ENCODE measurements at regions not wholly inside any gene's neighbourhood (a gene's known extent, or its start where the extent isn't known, plus 50 kb on each side); places are given as distances from the start of the nearest gene placed in this dataset.

- intact Hi-C loops (cut with DNase I), result no loop called here
- DNase-seq, result no peak
- TF ChIP-seq CTCF (IDR thresholded peaks at IDR 0.05), result no peak
- Histone ChIP-seq H3K27me3 (no peaks in the 10 kb centered on the region), H3K4me3 (no peak overlapping the region), H3K27ac (no peak overlapping the region), H3K9me3 (peaks cover 0 to 1% of the 10 kb centered on the region in 2 donors), H3K36me3 (no peaks in the 10 kb centered on the region), H3K4me1 (no peaks in the 10 kb centered on the region)
- ATAC-seq, result no peak
Measured at GRCh38 chr5:178808886-178809285, 50.9 kb upstream of the ZNF354B start.

- peaks cover 0 to 14% of the 10 kb centered on the region in 2 donors for H3K9me3 ChIP-seq
- no peak for DNase-seq
- no peak for ATAC-seq
- intact Hi-C loops (cut with DNase I), result no loop called here
- peaks cover 0 to 7% of the 10 kb centered on the region in 2 donors for H3K27me3 ChIP-seq
- TF ChIP-seq CTCF (IDR thresholded peaks at IDR 0.05), result no peak
- H3K36me3 ChIP-seq, result no peaks in the 10 kb centered on the region
- no peaks in the 10 kb centered on the region for H3K4me1 ChIP-seq
- no peak overlapping the region for H3K4me3 ChIP-seq
- no peak overlapping the region for H3K27ac ChIP-seq
Measured at GRCh38 chr5:178801021-178801420, 58.7 kb upstream of the ZNF354B start.

- no peak for ATAC-seq
- Histone ChIP-seq H3K36me3 (no peaks in the 10 kb centered on the region), H3K9me3 (peaks cover 0 to 10% of the 10 kb centered on the region in 2 donors), H3K27me3 (peaks cover 0 to 7% of the 10 kb centered on the region in 2 donors), H3K4me3 (no peak overlapping the region), H3K27ac (no peak overlapping the region), H3K4me1 (no peaks in the 10 kb centered on the region)
- no peak for TF ChIP-seq CTCF (IDR thresholded peaks at IDR 0.05)
- intact Hi-C loops (cut with DNase I), result no loop called here
- DNase-seq, result no peak
Measured at GRCh38 chr5:178797546-178798440, 62.0 kb upstream of the ZNF354B start.

- no peak for TF ChIP-seq CTCF (IDR thresholded peaks at IDR 0.05)
- H3K4me3 ChIP-seq, result no peak overlapping the region
- intact Hi-C loops (cut with DNase I), result no loop called here
- no peaks in the 10 kb centered on the region for H3K4me1 ChIP-seq
- H3K27me3 ChIP-seq, result peaks cover 0 to 7% of the 10 kb centered on the region in 2 donors
- H3K36me3 ChIP-seq, result no peaks in the 10 kb centered on the region
- H3K9me3 ChIP-seq, result peaks cover 0 to 9% of the 10 kb centered on the region in 2 donors
- no peak for ATAC-seq
- DNase-seq, result no peak
- H3K27ac ChIP-seq, result no peak overlapping the region
Measured at GRCh38 chr5:178797101-178797521, 62.6 kb upstream of the ZNF354B start.

DNA sequence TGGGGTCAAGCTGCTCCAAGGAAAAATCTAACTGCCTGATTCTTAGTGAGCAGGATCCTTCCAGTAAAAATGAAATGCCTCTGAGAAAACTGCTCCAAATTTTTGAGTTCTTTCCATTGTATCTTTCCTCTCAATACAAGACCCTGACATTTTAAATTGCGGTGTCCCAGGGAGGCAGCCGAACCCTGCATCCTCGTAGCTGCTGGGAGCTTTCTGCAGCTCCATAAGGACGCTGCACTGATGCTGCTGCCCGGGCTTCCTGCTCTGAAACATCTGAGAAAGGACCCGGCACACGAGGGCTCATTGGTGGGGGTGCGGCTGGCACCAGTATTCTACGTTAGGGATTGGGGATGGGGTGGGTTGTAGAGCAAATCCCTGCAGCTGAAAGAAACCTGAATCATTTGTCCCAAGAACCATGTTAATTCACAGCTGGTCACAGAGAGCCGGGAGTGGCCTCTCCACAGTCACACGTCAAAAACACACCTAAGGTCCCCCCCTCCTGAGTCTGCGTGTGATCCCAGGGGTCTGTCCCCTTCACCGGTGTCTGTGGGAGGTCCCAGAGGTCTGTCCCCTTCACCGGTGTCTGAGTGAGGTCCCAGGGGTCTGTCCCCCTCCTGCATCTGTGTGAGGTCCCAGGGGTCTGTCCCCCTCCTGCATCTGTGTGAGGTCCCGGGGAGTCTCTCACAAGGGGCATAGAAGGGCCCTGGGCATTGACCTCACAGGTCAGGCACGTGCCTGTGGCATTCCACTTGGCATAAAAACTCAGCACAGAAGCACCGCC is 63.4 kb upstream of the ZNF354B start:
- TF ChIP-seq CTCF (IDR thresholded peaks at IDR 0.05), result no peak
- Histone ChIP-seq H3K36me3 (no peaks in the 10 kb centered on the region), H3K9me3 (peaks cover 0 to 2% of the 10 kb centered on the region in 2 donors), H3K27me3 (peaks cover 0 to 7% of the 10 kb centered on the region in 2 donors), H3K4me1 (no peaks in the 10 kb centered on the region), H3K27ac (no peak overlapping the region), H3K4me3 (no peak overlapping the region)
- no peak for ATAC-seq
- no peak for DNase-seq
- intact Hi-C loops (cut with DNase I), result no loop called here
